WERI-Rb-1 (cell line): ENCODE measurements at regions not wholly inside any gene's neighbourhood (a gene's known extent, or its start where the extent isn't known, plus 50 kb on each side); places are given as distances from the start of the nearest gene placed in this dataset.

Experiments
- DNase-seq: peaks from one replicate; pipeline ENCODE4 v3.0.0-alpha.2; 2020
- H3K27ac ChIP-seq: fragments of 250-450 bp; sonication (Bioruptor Pico); 2 replicates; pipeline ENCODE4 v1.5.1; 2020; ENCODE audit warnings: mild to moderate bottlenecking, moderate library complexity
- H3K27me3 ChIP-seq: fragments of 250-450 bp; sonication (Bioruptor Pico); 2 replicates; pipeline ENCODE4 v1.5.1; 2021; ENCODE audit warnings: mild to moderate bottlenecking, low read depth, moderate library complexity; ENCODE audit not compliant: insufficient read depth, severe bottlenecking
- H3K36me3 ChIP-seq: fragments of 250-450 bp; sonication (Bioruptor Pico); 2 replicates; pipeline ENCODE4 v1.5.1; 2020; ENCODE audit warnings: mild to moderate bottlenecking, moderate library complexity
- H3K4me3 ChIP-seq: 2 replicates; pipeline ENCODE4 v1.5.1; 2011; ENCODE audit warnings: low read depth, mild to moderate bottlenecking, control low read depth, low read length
- H3K9me3 ChIP-seq: fragments of 250-450 bp; sonication (Bioruptor Pico); 2 replicates; pipeline ENCODE4 v1.5.1; 2021; ENCODE audit warnings: mild to moderate bottlenecking, moderate library complexity; ENCODE audit not compliant: severe bottlenecking
- CTCF ChIP-seq: IDR thresholded peaks from 2 replicates; pipeline ENCODE4 v1.5.1; 2011; ENCODE audit warnings: low read depth, mild to moderate bottlenecking, control low read depth, inconsistent platforms, low read length

- no peak overlapping the region for H3K27ac ChIP-seq
- H3K27me3 ChIP-seq: peaks cover 57% of the 10 kb centered on the region
- no peak for DNase-seq
- no peak for TF ChIP-seq CTCF
- no peaks in the 10 kb centered on the region for H3K36me3 ChIP-seq
- H3K9me3 ChIP-seq: no peaks in the 10 kb centered on the region
- no peak overlapping the region for H3K4me3 ChIP-seq
Observed at GRCh38 chr7:42833411-42833810, 78.5 kb downstream of the C7orf25 start.

- no peak overlapping the region for H3K27ac ChIP-seq
- TF ChIP-seq CTCF: no peak
- H3K27me3 ChIP-seq: peaks cover 56% of the 10 kb centered on the region
- H3K9me3 ChIP-seq: no peaks in the 10 kb centered on the region
- H3K4me3 ChIP-seq: no peak overlapping the region
- no peaks in the 10 kb centered on the region for H3K36me3 ChIP-seq
- DNase-seq: no peak
Observed at GRCh38 chr7:42832667-42833066, 79.2 kb downstream of the C7orf25 start.

GRCh38 chr7:42831718-42832522, 80.0 kb downstream of the C7orf25 start:
- H3K9me3 ChIP-seq: no peaks in the 10 kb centered on the region
- no peaks in the 10 kb centered on the region for H3K36me3 ChIP-seq
- peaks cover 62% of the 10 kb centered on the region for H3K27me3 ChIP-seq
- H3K4me3 ChIP-seq: no peak overlapping the region
- peak; percentile 9 for DNase-seq
- TF ChIP-seq CTCF: peak; percentile 48
- H3K27ac ChIP-seq: no peak overlapping the region

GRCh38 chr7:42831006-42831717, 80.7 kb downstream of the C7orf25 start:
- no peaks in the 10 kb centered on the region for H3K36me3 ChIP-seq
- peaks cover 64% of the 10 kb centered on the region for H3K27me3 ChIP-seq
- no peaks in the 10 kb centered on the region for H3K9me3 ChIP-seq
- H3K4me3 ChIP-seq: no peak overlapping the region
- TF ChIP-seq CTCF: no peak
- no peak overlapping the region for H3K27ac ChIP-seq
- no peak for DNase-seq

GRCh38 chr7:42812779-42813178, 99.1 kb downstream of the C7orf25 start:
- no peak for DNase-seq
- no peak for TF ChIP-seq CTCF
- H3K4me3 ChIP-seq: no peak overlapping the region
- H3K36me3 ChIP-seq: no peaks in the 10 kb centered on the region
- H3K9me3 ChIP-seq: no peaks in the 10 kb centered on the region
- H3K27me3 ChIP-seq: peaks cover 42% of the 10 kb centered on the region
- H3K27ac ChIP-seq: no peak overlapping the region
